AG04449 (cell line): ENCODE measurements at regions not wholly inside any gene's neighbourhood (a gene's known extent, or its start where the extent isn't known, plus 50 kb on each side); places are given as distances from the start of the nearest gene placed in this dataset.
"Not testable (repeated sequence)": the region's sequence is repeated elsewhere in the genome, so short reads cannot be mapped to it uniquely, and the experiment has no call there.

Experiments used
- CTCF ChIA-PET: fragments of 350-600 bp; formaldehyde crosslinking; extraction: SDS; loops from one replicate; lab custom pipeline; 2021; ENCODE audit warnings: antibody characterized with exemption; lab: Yijun Ruan, JAX
- POLR2A ChIA-PET: fragments of 400-600, 350-600 bp; formaldehyde crosslinking; extraction: SDS; loops from one replicate; lab custom pipeline; 2020; ENCODE audit warnings: antibody characterized with exemption, inconsistent platforms; lab: Yijun Ruan, JAX
- DNase-seq: peaks from one replicate; pipeline ENCODE4 v3.0.0-alpha.2; 2010; ENCODE audit warnings: low read depth, low spot score
- H3K4me3 ChIP-seq: 2 replicates; pipeline ENCODE4 v1.5.1; 2011; ENCODE audit warnings: low read depth, mild to moderate bottlenecking, control low read depth, low read length
- TF ChIP-seq, protein P1 (sequence below): IDR thresholded peaks from one replicate; pipeline ENCODE4 v1.5.1; 2011; ENCODE audit warnings: mild to moderate bottlenecking, moderate library complexity, low read length, control low read depth, inconsistent platforms; ENCODE audit not compliant: insufficient read depth; ENCODE audit errors: missing control alignments

DNA sequence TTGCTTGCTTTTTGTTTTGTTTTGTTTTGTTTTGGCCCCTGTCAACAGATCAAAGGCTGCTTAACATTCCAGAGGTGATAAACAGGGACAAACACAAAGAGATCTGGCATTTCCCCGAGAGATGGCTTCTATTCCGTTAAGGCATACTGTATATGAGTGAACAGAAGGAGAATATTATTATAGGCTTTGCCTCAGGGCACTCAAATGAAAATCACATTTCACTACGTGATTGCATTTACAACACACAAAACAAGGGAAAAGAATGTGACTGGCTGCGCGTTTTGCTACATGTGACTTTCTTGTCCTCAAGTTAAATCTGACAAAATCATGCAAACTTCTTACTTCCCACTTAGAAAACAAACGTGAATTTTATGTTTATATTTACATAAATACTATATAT, 1037.9 kb upstream of the DDX18 start:
- no peak overlapping the region for H3K4me3 ChIP-seq
- POLR2A ChIA-PET = no interaction called here
- TF ChIP-seq, protein P1, sequence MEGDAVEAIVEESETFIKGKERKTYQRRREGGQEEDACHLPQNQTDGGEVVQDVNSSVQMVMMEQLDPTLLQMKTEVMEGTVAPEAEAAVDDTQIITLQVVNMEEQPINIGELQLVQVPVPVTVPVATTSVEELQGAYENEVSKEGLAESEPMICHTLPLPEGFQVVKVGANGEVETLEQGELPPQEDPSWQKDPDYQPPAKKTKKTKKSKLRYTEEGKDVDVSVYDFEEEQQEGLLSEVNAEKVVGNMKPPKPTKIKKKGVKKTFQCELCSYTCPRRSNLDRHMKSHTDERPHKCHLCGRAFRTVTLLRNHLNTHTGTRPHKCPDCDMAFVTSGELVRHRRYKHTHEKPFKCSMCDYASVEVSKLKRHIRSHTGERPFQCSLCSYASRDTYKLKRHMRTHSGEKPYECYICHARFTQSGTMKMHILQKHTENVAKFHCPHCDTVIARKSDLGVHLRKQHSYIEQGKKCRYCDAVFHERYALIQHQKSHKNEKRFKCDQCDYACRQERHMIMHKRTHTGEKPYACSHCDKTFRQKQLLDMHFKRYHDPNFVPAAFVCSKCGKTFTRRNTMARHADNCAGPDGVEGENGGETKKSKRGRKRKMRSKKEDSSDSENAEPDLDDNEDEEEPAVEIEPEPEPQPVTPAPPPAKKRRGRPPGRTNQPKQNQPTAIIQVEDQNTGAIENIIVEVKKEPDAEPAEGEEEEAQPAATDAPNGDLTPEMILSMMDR = no peak
- no peak for DNase-seq
- CTCF ChIA-PET = no interaction called here

DNA sequence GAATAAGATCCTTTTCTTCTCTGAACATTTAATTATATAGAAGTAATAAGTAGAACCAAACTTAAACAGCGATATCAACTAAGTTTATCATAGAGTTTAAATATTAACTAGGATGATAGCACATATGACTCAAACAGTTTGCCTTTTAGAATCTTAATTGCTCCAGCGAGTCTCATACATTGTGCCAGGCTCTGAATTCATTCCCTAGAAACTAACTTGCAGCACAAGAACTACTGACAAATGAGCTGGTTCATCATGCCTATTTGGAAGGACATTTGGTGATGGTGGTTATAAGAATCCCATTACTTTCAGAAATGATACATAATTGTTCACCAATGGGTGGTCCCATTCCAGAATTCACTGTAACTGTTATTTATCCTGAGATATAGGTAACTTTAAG, 1026.6 kb upstream of the DDX18 start:
- no peak for DNase-seq
- CTCF ChIA-PET = no interaction called here
- H3K4me3 ChIP-seq = no peak overlapping the region
- POLR2A ChIA-PET = no interaction called here
- TF ChIP-seq, protein P1 = no peak

- TF ChIP-seq, protein P1 = no peak
- CTCF ChIA-PET = no interaction called here
- no peak for DNase-seq
- no peak overlapping the region for H3K4me3 ChIP-seq
- POLR2A ChIA-PET = no interaction called here
Measured at GRCh38 chr2:116802671-116803070, 1011.8 kb upstream of the DDX18 start.

DNA sequence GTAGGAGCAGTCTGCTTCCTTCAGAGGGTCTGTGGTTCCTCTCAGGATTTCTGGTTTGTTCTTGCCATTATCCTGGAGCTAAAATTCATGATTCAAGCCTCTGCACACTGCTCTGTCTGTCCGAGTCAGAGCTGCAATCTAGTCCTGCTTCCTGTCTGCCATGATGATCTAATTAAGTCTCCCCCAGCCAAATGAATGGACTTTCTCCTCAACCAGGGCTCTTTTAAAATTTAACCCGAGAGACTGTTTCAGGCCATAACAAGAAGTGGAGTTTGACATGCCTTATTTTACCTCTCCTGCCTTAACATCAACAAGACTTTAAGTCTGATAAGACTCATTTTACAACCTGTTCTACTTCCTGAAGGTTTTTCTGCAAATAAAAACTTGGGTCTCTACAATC, 1009.6 kb upstream of the DDX18 start:
- no peak for DNase-seq
- ChIA-PET CTCF (no interaction called here), POLR2A (no interaction called here)
- TF ChIP-seq, protein P1 = no peak
- H3K4me3 ChIP-seq = no peak overlapping the region

- POLR2A ChIA-PET, CTCF ChIA-PET, H3K4me3 ChIP-seq, DNase-seq: not testable (repeated sequence)
Measured at GRCh38 chr2:116806505-116806904, 1008.0 kb upstream of the DDX18 start.

- DNase-seq = no peak
- no peak overlapping the region for H3K4me3 ChIP-seq
- POLR2A ChIA-PET = no interaction called here
- TF ChIP-seq, protein P1 = no peak
- CTCF ChIA-PET = no interaction called here
Measured at GRCh38 chr2:116809109-116809508, 1005.4 kb upstream of the DDX18 start.

GRCh38 chr2:116810071-116810470, 1004.4 kb upstream of the DDX18 start:
- ChIA-PET POLR2A (no interaction called here), CTCF (no interaction called here)
- TF ChIP-seq, protein P1 = no peak
- DNase-seq = no peak
- H3K4me3 ChIP-seq = no peak overlapping the region
